H9 (cell line): ENCODE measurements at regions not wholly inside any gene's neighbourhood (a gene's known extent, or its start where the extent isn't known, plus 50 kb on each side); places are given as distances from the start of the nearest gene placed in this dataset.

ENCODE experiments used
- DNase-seq: peaks from one replicate; pipeline ENCODE4 v3.0.0-alpha.2; 2017
- H2AFZ ChIP-seq: one replicate; pipeline ENCODE4 v1.6.1; 2013; ENCODE audit warnings: mild to moderate bottlenecking, low read length, control low read depth, moderate library complexity
- H2AK5ac ChIP-seq: 2 replicates; pipeline ENCODE4 v1.6.1; 2013; ENCODE audit warnings: low read length, control low read depth, mixed read lengths; ENCODE audit not compliant: insufficient read length
- H2BK120ac ChIP-seq: one replicate; pipeline ENCODE4 v1.6.1; 2013; ENCODE audit warnings: low read depth, mild to moderate bottlenecking, low read length, control low read depth, inconsistent platforms; ENCODE audit not compliant: poor library complexity, severe bottlenecking
- H2BK12ac ChIP-seq: 2 replicates; pipeline ENCODE4 v1.6.1; 2013; ENCODE audit warnings: low read length, control low read depth, mixed read lengths, low read depth; ENCODE audit not compliant: insufficient read length
- H2BK15ac ChIP-seq: 2 replicates; pipeline ENCODE4 v1.6.1; 2013; ENCODE audit warnings: low read depth, low read length, control low read depth
- H2BK20ac ChIP-seq: one replicate; pipeline ENCODE4 v1.6.1; 2013; ENCODE audit warnings: low read depth, mild to moderate bottlenecking, low read length, control low read depth, inconsistent platforms; ENCODE audit not compliant: poor library complexity, severe bottlenecking
- H2BK5ac ChIP-seq: 2 replicates; pipeline ENCODE4 v1.6.1; 2013; ENCODE audit warnings: low read length, control low read depth, mixed read lengths; ENCODE audit not compliant: insufficient read length
- H3K14ac ChIP-seq: 2 replicates; pipeline ENCODE4 v1.6.1; 2013; ENCODE audit warnings: low read length, control low read depth; ENCODE audit not compliant: insufficient read depth
- H3K18ac ChIP-seq: 2 replicates; pipeline ENCODE4 v1.6.1; 2013; ENCODE audit warnings: low read depth, mild to moderate bottlenecking, mixed read lengths, low read length, control low read depth; ENCODE audit not compliant: insufficient read length
- H3K23ac ChIP-seq: 2 replicates; pipeline ENCODE4 v1.6.1; 2013; ENCODE audit warnings: low read length, control low read depth, mixed read lengths, low read depth; ENCODE audit not compliant: insufficient read length
- H3K23me2 ChIP-seq: 2 replicates; pipeline ENCODE4 v1.6.1; 2013; ENCODE audit warnings: low read depth, mild to moderate bottlenecking, mixed read lengths, low read length, control low read depth; ENCODE audit not compliant: insufficient read length, poor library complexity, severe bottlenecking
- H3K27ac ChIP-seq: 2 replicates; pipeline ENCODE4 v1.5.1; 2013; ENCODE audit warnings: low read length, control low read depth, mixed read lengths, low read depth; ENCODE audit not compliant: insufficient read length
- H3K27me3 ChIP-seq: 2 replicates; pipeline ENCODE4 v1.6.1; 2013; ENCODE audit warnings: low read length, control low read depth, inconsistent platforms; ENCODE audit not compliant: insufficient read depth
- H3K4ac ChIP-seq: 2 replicates; pipeline ENCODE4 v1.6.1; 2013; ENCODE audit warnings: low read depth, mild to moderate bottlenecking, control low read depth, inconsistent platforms, low read length, moderate library complexity
- H3K4me1 ChIP-seq: 2 replicates; pipeline ENCODE4 v1.6.1; 2013; ENCODE audit warnings: low read length, control low read depth, inconsistent platforms; ENCODE audit not compliant: insufficient read depth
- H3K4me2 ChIP-seq: 2 replicates; pipeline ENCODE4 v1.6.1; 2013; ENCODE audit warnings: low read length, control low read depth, mixed read lengths; ENCODE audit not compliant: insufficient read length, insufficient read depth
- H3K56ac ChIP-seq: 2 replicates; pipeline ENCODE4 v1.6.1; 2013; ENCODE audit warnings: low read depth, mild to moderate bottlenecking, mixed read lengths, low read length, control low read depth; ENCODE audit not compliant: insufficient read length
- H3K79me1 ChIP-seq: 2 replicates; pipeline ENCODE4 v1.6.1; 2013; ENCODE audit warnings: low read depth, mild to moderate bottlenecking, moderate library complexity, low read length, control low read depth, inconsistent platforms; ENCODE audit not compliant: insufficient read depth, poor library complexity, severe bottlenecking
- H3K79me2 ChIP-seq: 2 replicates; pipeline ENCODE4 v1.6.1; 2013; ENCODE audit warnings: low read length, control low read depth, inconsistent platforms; ENCODE audit not compliant: insufficient read depth
- H3K9ac ChIP-seq: 2 replicates; pipeline ENCODE4 v1.6.1; 2013; ENCODE audit warnings: low read length, control low read depth, mixed read lengths; ENCODE audit not compliant: insufficient read length; ENCODE audit errors: extremely low read depth
- H3K9me3 ChIP-seq: one replicate; pipeline ENCODE4 v1.6.1; 2013; ENCODE audit warnings: low read depth, low read length, inconsistent platforms; ENCODE audit not compliant: control insufficient read depth
- H3T11ph ChIP-seq: one replicate; pipeline ENCODE4 v1.6.1; 2013; ENCODE audit warnings: mild to moderate bottlenecking, low read length, control low read depth, inconsistent platforms
- H4K20me1 ChIP-seq: one replicate; pipeline ENCODE4 v1.6.1; 2013; ENCODE audit not compliant: control insufficient read depth, insufficient read length, insufficient read depth
- H4K5ac ChIP-seq: 2 replicates; pipeline ENCODE4 v1.6.1; 2013; ENCODE audit warnings: low read depth, mild to moderate bottlenecking, mixed read lengths, low read length, control low read depth; ENCODE audit not compliant: insufficient read length
- H4K8ac ChIP-seq: replicated peaks from 2 replicates; pipeline ENCODE4 v1.6.1; 2013; ENCODE audit warnings: low read length, control low read depth, mixed read lengths, low read depth; ENCODE audit not compliant: insufficient read length
- H4K91ac ChIP-seq: 2 replicates; pipeline ENCODE4 v1.6.1; 2013; ENCODE audit warnings: low read depth, mild to moderate bottlenecking, moderate library complexity, mixed read lengths, low read length, control low read depth; ENCODE audit not compliant: insufficient read length
- H3K27ac Mint-ChIP-seq, 3 experiments: 2 replicates in 2 of 3; 3 replicates in 1 of 3; pipeline ENCODE4 v1.8.0; 2020 to 2021; ENCODE audit warnings: mixed read lengths in 3 of 3, mild to moderate bottlenecking in 1 of 3, moderate library complexity in 1 of 3
- H3K27me3 Mint-ChIP-seq: 2 replicates; pipeline ENCODE4 v1.8.0; 2021; ENCODE audit warnings: low read depth, mild to moderate bottlenecking, moderate library complexity, mixed read lengths
- H3K36me3 Mint-ChIP-seq, 3 experiments: 2 replicates in 2 of 3; 3 replicates in 1 of 3; pipeline ENCODE4 v1.8.0; 2020 to 2021; ENCODE audit warnings: low read depth in 3 of 3, mixed read lengths in 3 of 3; ENCODE audit not compliant: insufficient read depth in 1 of 3
- H3K4me1 Mint-ChIP-seq, 2 experiments: 2 replicates each; pipeline ENCODE4 v1.8.0; 2020; ENCODE audit warnings: mixed read lengths in 2 of 2
- H3K4me3 Mint-ChIP-seq, 2 experiments: 2 replicates in 1 of 2; 3 replicates in 1 of 2; pipeline ENCODE4 v1.8.0; 2020 to 2021; ENCODE audit warnings: mild to moderate bottlenecking in 2 of 2, mixed read lengths in 2 of 2, moderate library complexity in 1 of 2
- H3K9me3 Mint-ChIP-seq, 2 experiments: 2 replicates in 1 of 2; 3 replicates in 1 of 2; pipeline ENCODE4 v1.8.0; 2020; ENCODE audit warnings: mild to moderate bottlenecking in 2 of 2, mixed read lengths in 2 of 2, moderate library complexity in 1 of 2
- WGBS: extraction: QIAGEN DNeasy Blood & Tissue Kit; methylation state at CpG from one replicate; pipeline ENCODE4 v1.1.7; 2013; ENCODE audit warnings: missing lambda C conversion rate, low lambda C conversion rate, mixed read lengths; ENCODE audit not compliant: insufficient read length; ENCODE audit errors: extremely low coverage; 5-methylcytosine and 5-hydroxymethylcytosine counted together
- TF ChIP-seq, protein P1 (sequence below): fragments of 200-600 bp; sonication (generic); conservative IDR thresholded peaks from 3 replicates; pipeline ENCODE4 v1.8.0; 2021; ENCODE audit warnings: antibody characterized with exemption, mild to moderate bottlenecking

GRCh38 chr20:7505152-7505834 lies 435.0 kb downstream of the HAO1 start:
- Mint-ChIP-seq H3K9me3 (no peaks in the 10 kb centered on the region), H3K4me3 (no peak overlapping the region), H3K27me3 (peaks cover under 1% of the 10 kb centered on the region; the same call in 1 of the 2 replicates), H3K4me1 (peaks cover 8 to 9% of the 10 kb centered on the region in 2 experiments), H3K36me3 (no peaks in the 10 kb centered on the region), H3K27ac (no peak overlapping the region; a peak in 1 of 7 replicates)
- H3K14ac ChIP-seq = no peak overlapping the region
- H2BK15ac ChIP-seq = no peak overlapping the region
- no peak overlapping the region for H3K4me2 ChIP-seq
- no peak overlapping the region for H2AK5ac ChIP-seq
- no peak for DNase-seq
- no peaks in the 10 kb centered on the region for H3K79me1 ChIP-seq
- H3K4me1 ChIP-seq = peaks cover 2% of the 10 kb centered on the region; the same call in 1 of the 2 replicates
- no peak overlapping the region for H3K9ac ChIP-seq
- TF ChIP-seq, protein P1, sequence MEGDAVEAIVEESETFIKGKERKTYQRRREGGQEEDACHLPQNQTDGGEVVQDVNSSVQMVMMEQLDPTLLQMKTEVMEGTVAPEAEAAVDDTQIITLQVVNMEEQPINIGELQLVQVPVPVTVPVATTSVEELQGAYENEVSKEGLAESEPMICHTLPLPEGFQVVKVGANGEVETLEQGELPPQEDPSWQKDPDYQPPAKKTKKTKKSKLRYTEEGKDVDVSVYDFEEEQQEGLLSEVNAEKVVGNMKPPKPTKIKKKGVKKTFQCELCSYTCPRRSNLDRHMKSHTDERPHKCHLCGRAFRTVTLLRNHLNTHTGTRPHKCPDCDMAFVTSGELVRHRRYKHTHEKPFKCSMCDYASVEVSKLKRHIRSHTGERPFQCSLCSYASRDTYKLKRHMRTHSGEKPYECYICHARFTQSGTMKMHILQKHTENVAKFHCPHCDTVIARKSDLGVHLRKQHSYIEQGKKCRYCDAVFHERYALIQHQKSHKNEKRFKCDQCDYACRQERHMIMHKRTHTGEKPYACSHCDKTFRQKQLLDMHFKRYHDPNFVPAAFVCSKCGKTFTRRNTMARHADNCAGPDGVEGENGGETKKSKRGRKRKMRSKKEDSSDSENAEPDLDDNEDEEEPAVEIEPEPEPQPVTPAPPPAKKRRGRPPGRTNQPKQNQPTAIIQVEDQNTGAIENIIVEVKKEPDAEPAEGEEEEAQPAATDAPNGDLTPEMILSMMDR = no peak; the same call in 2 of the 3 replicates
- no peaks in the 10 kb centered on the region for H4K20me1 ChIP-seq
- WGBS = no CpG with 5 or more reads among the region's 4 CpGs
- H3T11ph ChIP-seq = no peak overlapping the region
- H3K27ac ChIP-seq = no peak overlapping the region
- H3K9me3 ChIP-seq = no peaks in the 10 kb centered on the region
- no peak overlapping the region for H3K18ac ChIP-seq
- no peaks in the 10 kb centered on the region for H3K79me2 ChIP-seq
- H2BK20ac ChIP-seq = no peak overlapping the region
- no peak overlapping the region for H4K5ac ChIP-seq
- H4K8ac ChIP-seq = no peak overlapping the region
- no peak overlapping the region for H3K56ac ChIP-seq
- H4K91ac ChIP-seq = no peak overlapping the region
- no peak overlapping the region for H3K23ac ChIP-seq
- H2AFZ ChIP-seq = no peak overlapping the region
- H3K27me3 ChIP-seq = no peaks in the 10 kb centered on the region
- H2BK12ac ChIP-seq = no peak overlapping the region
- H3K23me2 ChIP-seq = no peaks in the 10 kb centered on the region
- no peak overlapping the region for H2BK5ac ChIP-seq
- no peak overlapping the region for H3K4ac ChIP-seq
- H2BK120ac ChIP-seq = no peak overlapping the region
